ENCODE measurements at regions not wholly inside any gene's neighbourhood (a gene's known extent, or its start where the extent isn't known, plus 50 kb on each side); places are given as distances from the start of the nearest gene placed in this dataset.

GRCh38 chr2:66694087-66694860 is 259.3 kb downstream of the MEIS1 start:
- H3K4me3 Mint-ChIP-seq, result no peak overlapping the region
- no peaks in the 10 kb centered on the region for H3K36me3 Mint-ChIP-seq
- H3K27ac Mint-ChIP-seq, result no peak overlapping the region
- DNase-seq (no peak), ATAC-seq (ENCODE audit: low read depth in 2 of 2) (no peak)
- no peaks in the 10 kb centered on the region for H3K4me1 Mint-ChIP-seq
- no peaks in the 10 kb centered on the region for H3K9me3 Mint-ChIP-seq
- H3K27me3 Mint-ChIP-seq, result peaks cover 0 to 9% (median 4%) of the 10 kb centered on the region in 3 donors

GRCh38 chr2:66695226-66695735 is 260.4 kb downstream of the MEIS1 start:
- no peak overlapping the region for H3K4me3 Mint-ChIP-seq
- ATAC-seq (ENCODE audit: low read depth in 2 of 2) (no peak), DNase-seq (no peak)
- H3K27me3 Mint-ChIP-seq, result peaks cover 0 to 9% (median 0%) of the 10 kb centered on the region in 3 donors
- H3K36me3 Mint-ChIP-seq, result no peaks in the 10 kb centered on the region
- no peak overlapping the region for H3K27ac Mint-ChIP-seq
- H3K9me3 Mint-ChIP-seq, result no peaks in the 10 kb centered on the region
- H3K4me1 Mint-ChIP-seq, result no peaks in the 10 kb centered on the region

GRCh38 chr2:66696374-66696773 is 261.4 kb downstream of the MEIS1 start:
- DNase-seq, result no peak
- Mint-ChIP-seq H3K36me3 (no peaks in the 10 kb centered on the region), H3K27ac (no peak overlapping the region), H3K27me3 (peaks cover 0 to 8% (median 0%) of the 10 kb centered on the region in 3 donors), H3K9me3 (no peaks in the 10 kb centered on the region), H3K4me3 (no peak overlapping the region), H3K4me1 (no peaks in the 10 kb centered on the region)
- ATAC-seq (ENCODE audit: low read depth in 2 of 2), result no peak

GRCh38 chr2:66696886-66697285 is 262.0 kb downstream of the MEIS1 start:
- Mint-ChIP-seq H3K4me3 (no peak overlapping the region), H3K27me3 (peaks cover 0 to 4% (median 0%) of the 10 kb centered on the region in 3 donors), H3K4me1 (no peaks in the 10 kb centered on the region), H3K36me3 (no peaks in the 10 kb centered on the region), H3K9me3 (no peaks in the 10 kb centered on the region), H3K27ac (no peak overlapping the region)
- DNase-seq (no peak), ATAC-seq (ENCODE audit: low read depth in 2 of 2) (no peak)

GRCh38 chr2:66697366-66697765 is 262.4 kb downstream of the MEIS1 start:
- ATAC-seq (ENCODE audit: low read depth in 2 of 2) (no peak), DNase-seq (no peak)
- no peaks in the 10 kb centered on the region for H3K9me3 Mint-ChIP-seq
- H3K36me3 Mint-ChIP-seq, result no peaks in the 10 kb centered on the region
- H3K27ac Mint-ChIP-seq, result no peak overlapping the region
- H3K27me3 Mint-ChIP-seq, result peaks cover 0 to 4% (median 0%) of the 10 kb centered on the region in 3 donors
- H3K4me3 Mint-ChIP-seq, result no peak overlapping the region
- no peaks in the 10 kb centered on the region for H3K4me1 Mint-ChIP-seq

GRCh38 chr2:66698091-66698490 is 263.2 kb downstream of the MEIS1 start:
- no peak for ATAC-seq (ENCODE audit: low read depth in 2 of 2)
- Mint-ChIP-seq H3K9me3 (no peaks in the 10 kb centered on the region), H3K27ac (no peak overlapping the region), H3K36me3 (no peaks in the 10 kb centered on the region), H3K4me3 (no peak overlapping the region), H3K4me1 (no peaks in the 10 kb centered on the region), H3K27me3 (peaks cover 0 to 4% (median 0%) of the 10 kb centered on the region in 3 donors)
- DNase-seq, result no peak

GRCh38 chr2:66698576-66699239 is 263.8 kb downstream of the MEIS1 start:
- H3K9me3 Mint-ChIP-seq, result no peaks in the 10 kb centered on the region
- H3K27ac Mint-ChIP-seq, result no peak overlapping the region
- no peak for ATAC-seq (ENCODE audit: low read depth in 2 of 2)
- no peaks in the 10 kb centered on the region for H3K4me1 Mint-ChIP-seq
- no peak overlapping the region for H3K4me3 Mint-ChIP-seq
- H3K36me3 Mint-ChIP-seq, result no peaks in the 10 kb centered on the region
- peaks cover 0 to 4% (median 0%) of the 10 kb centered on the region in 3 donors for H3K27me3 Mint-ChIP-seq
- no peak for DNase-seq

GRCh38 chr2:66699416-66699792 is 264.5 kb downstream of the MEIS1 start:
- ATAC-seq (ENCODE audit: low read depth in 2 of 2) (no peak), DNase-seq (no peak)
- no peak overlapping the region for H3K4me3 Mint-ChIP-seq
- H3K9me3 Mint-ChIP-seq, result no peaks in the 10 kb centered on the region
- no peaks in the 10 kb centered on the region for H3K4me1 Mint-ChIP-seq
- no peaks in the 10 kb centered on the region for H3K36me3 Mint-ChIP-seq
- H3K27ac Mint-ChIP-seq, result no peak overlapping the region
- H3K27me3 Mint-ChIP-seq, result peaks cover 0 to 4% (median 0%) of the 10 kb centered on the region in 3 donors

- no peak for ATAC-seq (ENCODE audit: low read depth in 2 of 2)
- Mint-ChIP-seq H3K4me3 (no peak overlapping the region), H3K27ac (no peak overlapping the region), H3K4me1 (no peaks in the 10 kb centered on the region), H3K9me3 (no peaks in the 10 kb centered on the region), H3K27me3 (peaks cover 0 to 4% (median 0%) of the 10 kb centered on the region in 3 donors), H3K36me3 (no peaks in the 10 kb centered on the region)
- DNase-seq, result no peak
Observed at GRCh38 chr2:66699793-66700676, 265.1 kb downstream of the MEIS1 start.

- H3K4me3 Mint-ChIP-seq, result no peak overlapping the region
- H3K36me3 Mint-ChIP-seq, result no peaks in the 10 kb centered on the region
- H3K27me3 Mint-ChIP-seq, result no peaks in the 10 kb centered on the region
- ATAC-seq (ENCODE audit: low read depth in 2 of 2), result no peak
- no peak for DNase-seq
- no peaks in the 10 kb centered on the region for H3K4me1 Mint-ChIP-seq
- no peak overlapping the region for H3K27ac Mint-ChIP-seq
- H3K9me3 Mint-ChIP-seq, result no peaks in the 10 kb centered on the region
Observed at GRCh38 chr2:66700677-66701066, 265.7 kb downstream of the MEIS1 start.

- ATAC-seq (ENCODE audit: low read depth in 2 of 2) (no peak), DNase-seq (no peak)
- Mint-ChIP-seq H3K4me1 (no peaks in the 10 kb centered on the region), H3K36me3 (no peaks in the 10 kb centered on the region), H3K27ac (no peak overlapping the region), H3K9me3 (no peaks in the 10 kb centered on the region), H3K27me3 (no peaks in the 10 kb centered on the region), H3K4me3 (no peak overlapping the region)
Observed at GRCh38 chr2:66701251-66701650, 266.3 kb downstream of the MEIS1 start.

GRCh38 chr2:66701656-66702055 is 266.7 kb downstream of the MEIS1 start:
- Mint-ChIP-seq H3K27ac (no peak overlapping the region), H3K4me3 (no peak overlapping the region), H3K9me3 (no peaks in the 10 kb centered on the region), H3K4me1 (no peaks in the 10 kb centered on the region), H3K36me3 (no peaks in the 10 kb centered on the region), H3K27me3 (no peaks in the 10 kb centered on the region)
- DNase-seq, result no peak
- no peak for ATAC-seq (ENCODE audit: low read depth in 2 of 2)

GRCh38 chr2:66702301-66702700 is 267.4 kb downstream of the MEIS1 start:
- H3K4me3 Mint-ChIP-seq, result no peak overlapping the region
- peak overlapping the region in 1 of 6 donors; percentile 56 for H3K27ac Mint-ChIP-seq
- no peaks in the 10 kb centered on the region for H3K9me3 Mint-ChIP-seq
- DNase-seq (no peak), ATAC-seq (ENCODE audit: low read depth in 2 of 2) (no peak)
- H3K27me3 Mint-ChIP-seq, result no peaks in the 10 kb centered on the region
- no peaks in the 10 kb centered on the region for H3K36me3 Mint-ChIP-seq
- no peaks in the 10 kb centered on the region for H3K4me1 Mint-ChIP-seq

All from naive B cell (primary cell).